ENCODE measurements at regions not wholly inside any gene's neighbourhood (a gene's known extent, or its start where the extent isn't known, plus 50 kb on each side); places are given as distances from the start of the nearest gene placed in this dataset.

DNA sequence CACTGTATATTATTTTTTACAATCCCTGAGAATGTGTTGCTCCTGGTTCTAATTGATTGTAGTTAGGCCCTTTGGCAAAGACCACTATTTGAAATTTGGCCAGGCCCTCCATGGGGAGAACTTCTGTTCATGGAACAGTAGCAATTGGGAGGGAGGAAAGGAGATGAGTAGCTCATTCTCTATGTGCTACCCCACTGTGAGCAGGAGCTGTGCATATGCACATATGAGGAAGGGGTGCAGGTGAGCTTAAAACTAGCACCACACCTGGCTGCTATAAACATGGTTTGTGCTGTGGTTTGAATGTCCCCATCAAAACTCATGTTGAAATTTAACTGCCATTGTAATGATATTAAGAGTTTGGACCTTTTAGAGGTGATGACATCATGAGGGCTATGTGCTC lies 1483.2 kb downstream of the PCDH7 start:
- no peak for DNase-seq

DNA sequence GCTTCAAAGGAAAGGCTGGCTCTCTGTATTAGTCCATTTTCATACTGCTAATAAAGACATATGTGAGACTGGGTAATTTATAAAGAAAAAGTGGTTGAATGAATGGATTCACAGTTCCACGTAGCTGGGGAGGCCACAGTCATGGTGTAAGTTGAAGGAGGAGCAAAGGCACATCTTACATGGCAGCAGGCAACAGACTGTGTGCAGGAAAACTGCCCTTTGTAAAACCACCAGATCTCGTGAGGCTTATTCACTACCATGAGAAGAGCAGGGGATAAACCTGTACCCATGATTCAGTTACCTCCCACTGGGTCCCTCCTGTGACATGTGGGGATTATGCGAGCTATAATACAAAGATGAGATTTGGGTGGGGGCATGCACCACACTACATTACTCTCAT lies 1486.6 kb downstream of the PCDH7 start:
- DNase-seq = no peak

DNA sequence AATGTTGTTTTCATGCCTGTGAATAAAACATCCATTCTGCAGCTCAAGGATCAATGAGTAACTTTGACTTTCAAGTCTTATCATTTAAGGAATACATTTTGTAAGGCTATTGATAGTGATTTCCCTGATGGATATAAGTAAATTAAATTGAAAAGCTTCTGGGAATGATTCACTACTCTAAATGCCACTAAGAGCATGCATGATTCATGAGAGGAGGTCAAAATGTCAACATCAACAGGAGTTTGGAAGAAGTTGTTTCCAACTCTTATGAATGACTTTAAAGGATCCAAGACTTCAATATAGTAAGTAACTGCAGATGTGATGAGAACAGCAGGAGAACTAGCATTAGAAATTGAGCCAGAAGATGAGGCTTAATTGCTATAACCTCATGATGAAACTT lies 1487.3 kb downstream of the PCDH7 start:
- no peak for DNase-seq

DNA sequence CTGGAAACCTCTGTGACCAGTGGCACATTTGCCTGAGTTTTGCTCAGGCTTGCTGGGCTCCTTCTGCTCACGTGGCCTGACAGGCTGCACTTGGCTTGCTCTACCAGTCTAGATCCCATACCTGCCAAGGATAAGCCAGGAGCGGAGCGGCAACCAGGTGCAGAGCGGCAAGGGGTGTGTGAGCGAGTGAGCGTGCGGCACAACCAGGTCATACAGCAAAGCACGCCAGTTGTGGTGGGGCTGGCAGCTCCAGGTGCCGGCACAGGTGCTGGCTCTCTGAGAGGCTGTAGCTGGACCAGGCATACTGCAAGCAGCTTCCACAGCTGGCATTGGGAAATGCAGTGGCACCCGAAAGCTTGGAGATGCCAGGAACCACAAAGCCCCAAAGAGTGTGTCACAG lies 1495.1 kb downstream of the PCDH7 start:
- DNase-seq = no peak

DNA sequence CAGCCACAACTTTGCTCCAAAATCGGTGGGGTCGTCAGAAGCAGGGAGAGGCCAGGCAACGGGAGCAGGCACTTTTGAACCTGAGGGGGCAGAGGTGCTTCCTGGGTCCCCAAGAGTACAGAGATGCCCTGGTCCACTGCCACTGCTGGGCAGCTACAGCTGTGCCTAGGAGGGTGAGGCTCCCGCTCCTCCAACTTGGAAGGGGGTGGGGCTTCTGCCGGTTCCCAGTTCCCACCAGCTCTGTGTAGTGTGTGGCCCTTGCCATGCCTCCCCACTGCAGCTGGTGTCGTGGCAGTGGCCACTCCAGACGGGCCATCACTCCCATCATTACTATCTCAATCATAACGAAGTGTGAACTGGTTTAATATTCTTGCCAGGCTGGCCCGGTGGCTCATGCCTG lies 1496.3 kb downstream of the PCDH7 start:
- DNase-seq = no peak

GRCh38 chr4:32219306-32220075 lies 1499.3 kb downstream of the PCDH7 start:
- DNase-seq = no peak

DNA sequence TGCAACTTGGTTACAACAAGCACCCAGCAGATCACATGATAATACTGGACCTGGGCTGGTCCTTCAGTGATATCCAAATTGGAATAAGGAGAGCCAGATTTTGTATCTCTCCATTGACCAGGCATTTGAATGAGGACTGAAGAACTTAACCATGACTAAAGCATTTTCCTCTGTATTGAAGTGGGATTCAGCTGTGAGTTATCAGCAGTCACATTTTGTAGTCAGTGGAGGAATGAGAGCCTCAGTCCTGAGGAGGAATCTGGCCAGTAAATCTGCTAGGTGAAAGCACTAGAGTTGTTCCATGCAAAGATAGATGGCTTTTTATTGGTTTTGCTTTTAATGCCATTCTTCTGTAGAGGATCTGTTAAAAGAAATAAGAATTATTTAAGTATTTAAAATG lies 1506.0 kb downstream of the PCDH7 start:
- DNase-seq = no peak

GRCh38 chr4:32226733-32227132 lies 1506.6 kb downstream of the PCDH7 start:
- no peak for DNase-seq

- no peak for DNase-seq
These were observed 1523.8 kb downstream of the PCDH7 start for GRCh38 chr4:32243926-32244325.

DNA sequence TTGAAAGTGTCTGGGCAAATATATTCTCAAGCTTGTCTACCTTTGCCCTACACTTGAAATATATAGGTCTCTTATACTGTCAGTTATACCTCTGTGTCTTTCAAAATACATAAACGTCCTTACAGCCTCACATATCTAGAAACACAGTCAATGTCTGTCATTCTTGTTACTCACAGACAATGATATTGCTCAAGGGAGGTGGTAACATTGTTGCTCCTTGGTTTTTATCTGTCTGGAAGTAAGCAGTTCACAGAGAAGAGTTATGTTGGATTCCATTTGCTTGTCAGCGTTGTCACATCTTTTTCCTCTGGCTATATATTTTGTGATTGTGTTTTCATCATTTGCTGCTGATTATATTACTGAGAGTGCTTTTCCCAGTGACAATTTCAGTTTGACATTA lies 1528.9 kb downstream of the PCDH7 start:
- DNase-seq = no peak

DNA sequence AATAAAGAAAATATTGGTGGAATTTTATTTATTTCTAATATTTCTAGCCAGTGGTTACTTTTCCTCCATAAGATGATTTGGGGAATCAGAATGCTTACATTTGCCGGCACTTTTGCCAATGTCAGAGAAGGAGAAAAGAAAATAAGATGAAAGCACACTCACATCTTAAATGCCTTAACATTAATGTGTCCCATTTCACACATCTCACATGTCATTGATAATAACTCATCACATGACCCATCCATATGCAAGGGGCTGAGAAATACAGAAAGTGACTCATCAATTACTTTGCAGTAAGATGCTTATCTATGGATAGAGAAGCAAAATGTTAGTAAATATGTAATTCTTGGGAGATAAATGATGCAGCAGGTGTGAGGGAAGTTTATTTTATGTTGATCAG lies 1531.0 kb downstream of the PCDH7 start:
- no peak for DNase-seq

DNA sequence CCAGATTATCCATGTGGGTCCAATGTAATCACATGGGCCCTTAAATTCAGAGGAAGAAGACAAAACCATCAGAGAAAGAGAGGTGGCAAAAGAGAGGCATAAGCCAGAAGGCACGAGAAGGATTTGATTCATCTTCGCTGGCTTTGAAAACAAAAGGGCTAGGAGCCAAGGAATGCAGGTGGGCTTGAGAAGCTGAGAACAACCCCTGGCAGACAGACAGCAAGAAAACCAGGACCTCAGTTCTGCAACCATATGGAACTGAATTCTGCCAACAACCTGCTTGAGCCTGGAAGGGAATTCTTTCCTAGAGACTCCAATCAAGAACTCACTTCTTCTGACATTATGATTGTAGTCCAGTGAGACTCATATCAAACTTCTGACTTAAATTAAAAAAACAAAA lies 1531.8 kb downstream of the PCDH7 start:
- no peak for DNase-seq

DNA sequence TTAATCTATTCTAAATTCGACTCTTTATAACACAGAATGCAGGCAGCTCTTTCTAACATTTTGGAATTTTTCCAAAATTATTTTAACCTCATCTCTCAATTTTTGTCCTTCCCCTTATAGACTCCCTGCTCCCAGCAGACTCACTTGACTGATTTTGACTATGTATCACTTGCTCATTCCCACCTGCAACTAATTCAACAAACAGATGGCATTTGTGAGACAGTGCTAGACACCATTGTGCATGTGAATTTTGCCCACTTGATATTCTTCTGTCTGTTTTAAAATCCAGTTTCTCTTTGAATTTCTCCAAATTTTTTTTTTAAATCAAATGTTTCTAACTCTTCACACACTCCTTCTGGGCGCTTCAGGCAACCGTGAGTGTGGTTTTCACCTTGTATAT lies 1534.0 kb downstream of the PCDH7 start:
- DNase-seq = no peak

DNA sequence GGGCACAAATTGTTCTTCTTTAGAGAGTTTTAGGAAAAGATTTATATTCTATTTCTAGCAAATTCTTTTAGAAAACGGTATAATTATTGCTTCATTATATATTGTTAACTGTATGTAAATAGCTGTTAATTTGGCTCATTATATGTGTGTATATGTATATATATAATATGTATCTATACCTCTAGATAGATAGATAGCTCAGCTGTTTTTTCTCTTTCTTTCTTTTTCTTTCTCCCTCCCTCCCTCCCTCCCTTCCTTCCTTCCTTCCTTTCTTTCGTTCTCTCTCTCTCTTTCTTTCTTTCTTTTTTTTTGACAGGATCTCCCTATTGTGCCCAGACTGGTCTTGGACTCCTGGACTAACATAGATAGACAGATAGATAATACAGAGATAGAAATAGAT lies 1538.8 kb downstream of the PCDH7 start:
- DNase-seq = no peak

DNA sequence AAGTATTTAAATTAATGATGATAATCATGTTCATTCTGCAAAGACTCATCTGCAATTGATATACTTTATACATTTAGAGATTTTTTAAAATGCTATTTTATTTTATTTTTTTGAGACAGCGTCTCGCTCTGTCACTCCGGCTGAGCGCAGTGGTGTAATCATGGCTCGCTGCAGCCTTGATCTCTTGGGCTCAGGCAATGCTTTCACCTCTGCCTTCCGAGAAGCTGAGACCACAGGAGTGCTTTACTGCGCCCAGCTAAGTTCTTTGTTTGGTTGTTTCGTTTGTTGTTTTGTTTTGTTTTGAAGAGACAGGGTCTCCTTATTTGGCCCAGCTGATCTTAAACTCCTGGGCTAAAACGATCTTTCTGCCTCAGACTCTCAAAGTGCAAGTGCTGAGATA lies 1541.0 kb downstream of the PCDH7 start:
- no peak for DNase-seq

- no peak for DNase-seq
These were observed 1548.7 kb downstream of the PCDH7 start for GRCh38 chr4:32268863-32269262.

DNA sequence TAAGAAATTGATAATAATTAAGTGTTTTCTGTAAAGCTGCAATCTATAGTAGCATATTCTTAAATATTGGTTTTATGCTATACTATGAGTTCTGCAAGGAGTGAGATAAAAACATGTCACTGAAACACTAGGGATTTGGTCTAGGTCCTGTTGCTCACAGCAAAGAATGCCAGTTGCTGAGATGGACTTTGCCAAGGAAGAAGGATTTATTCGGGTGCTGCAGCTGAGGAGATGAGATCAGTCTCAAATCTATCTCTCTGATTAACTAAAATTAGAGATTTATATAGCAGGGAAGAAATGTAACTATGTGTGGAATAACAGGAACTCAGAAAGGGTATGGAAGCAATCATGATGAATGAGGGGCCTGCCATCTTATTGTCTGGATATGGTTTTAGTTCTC lies 1569.9 kb downstream of the PCDH7 start:
- no peak for DNase-seq

- no peak for DNase-seq
These were observed 1598.8 kb downstream of the PCDH7 start for GRCh38 chr4:32318926-32319325.

DNA sequence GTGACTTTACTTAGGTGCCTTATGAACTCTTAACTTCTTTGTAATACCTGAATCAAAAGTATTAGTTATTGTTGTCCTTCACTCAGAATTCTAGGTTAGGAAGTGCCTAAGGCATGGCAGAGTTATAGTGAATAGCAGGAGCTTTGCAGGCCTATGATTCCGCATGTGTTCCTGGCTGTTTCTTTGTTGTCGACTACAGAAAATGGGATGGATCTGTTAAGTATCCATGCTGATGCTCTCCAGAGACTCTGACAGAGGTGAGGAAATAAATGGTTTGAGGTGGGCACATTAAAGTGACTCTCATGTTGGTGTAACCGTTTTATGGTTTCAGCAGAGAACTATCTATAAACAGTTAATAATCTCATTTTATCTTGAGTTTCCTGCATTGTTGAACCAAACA lies 1601.3 kb downstream of the PCDH7 start:
- no peak for DNase-seq

DNA sequence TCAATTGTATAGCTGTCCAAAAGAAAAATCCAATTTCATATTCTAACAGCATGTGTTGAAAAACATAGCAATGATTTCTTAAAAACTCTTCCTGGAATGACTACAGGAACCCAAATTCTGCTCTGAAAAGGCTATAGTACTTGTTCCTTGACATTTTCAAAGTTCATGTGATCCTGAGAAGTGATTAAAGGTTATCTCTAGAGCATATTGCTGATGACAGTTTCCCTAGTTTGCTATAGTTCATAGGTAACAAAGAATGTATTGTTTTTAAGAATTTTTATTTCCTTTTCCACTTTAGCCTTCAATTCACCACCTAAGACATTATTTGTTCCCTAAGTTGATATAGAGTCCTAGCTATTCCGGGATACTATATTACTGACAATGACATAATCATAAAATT lies 1614.6 kb downstream of the PCDH7 start:
- no peak for DNase-seq

GRCh38 chr4:32337403-32337802 lies 1617.2 kb downstream of the PCDH7 start:
- no peak for DNase-seq

DNA sequence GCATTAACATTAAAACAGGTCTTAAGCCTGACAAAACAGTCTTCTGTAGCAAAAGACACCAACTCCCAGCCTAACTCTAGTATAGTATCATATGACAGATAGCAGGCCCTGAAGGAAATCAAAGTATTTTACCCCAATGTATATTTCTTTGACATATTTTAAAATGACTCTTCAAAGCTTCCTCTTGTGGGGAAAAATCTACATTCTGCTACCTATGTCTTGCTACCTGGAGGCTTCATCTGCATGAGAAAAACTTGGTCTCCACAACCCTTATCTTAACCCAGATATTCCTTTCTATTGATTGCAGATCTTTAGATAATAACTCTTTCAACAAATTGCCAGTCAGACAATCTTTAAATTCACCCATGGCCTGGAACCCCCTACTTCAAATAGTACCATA lies 1620.4 kb downstream of the PCDH7 start:
- DNase-seq = no peak

DNA sequence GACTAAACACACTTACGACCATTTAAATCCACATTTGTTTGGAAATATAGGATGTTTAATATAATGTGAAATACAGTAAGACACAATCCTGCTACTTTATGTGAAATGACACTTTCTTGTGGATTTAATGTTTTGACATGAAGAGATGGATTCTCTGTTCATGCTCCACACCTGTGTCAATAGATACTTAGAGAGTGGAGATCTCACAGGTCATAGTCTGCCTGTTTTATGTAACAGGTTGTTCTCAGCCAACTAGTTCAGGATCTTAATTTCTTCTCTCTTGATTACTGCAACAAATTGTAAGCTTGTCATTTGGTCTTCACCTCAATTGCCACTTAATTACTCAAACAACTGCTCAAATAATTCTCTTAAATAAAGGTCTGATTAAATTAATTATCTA lies 1621.2 kb downstream of the PCDH7 start:
- DNase-seq = no peak

DNA sequence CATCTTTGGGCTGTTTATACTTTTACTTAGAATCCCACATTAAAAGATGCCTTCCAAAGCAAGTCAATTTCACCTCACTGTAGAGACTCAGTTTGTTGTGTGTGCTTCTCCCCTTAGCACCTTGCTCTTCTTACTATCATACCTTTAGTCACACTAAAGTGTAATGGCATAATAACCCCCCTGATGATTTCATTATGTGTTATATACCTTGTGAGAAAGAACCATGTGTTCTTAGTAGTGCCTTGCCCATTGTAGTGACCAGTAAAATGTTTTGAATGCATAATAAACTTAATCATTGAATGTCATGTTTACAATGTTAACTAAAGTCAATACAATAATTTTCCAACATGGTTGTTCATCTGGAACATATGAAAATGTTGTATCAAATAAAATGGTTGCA lies 1621.9 kb downstream of the PCDH7 start:
- DNase-seq = no peak

- DNase-seq = no peak
These were observed 1628.9 kb downstream of the PCDH7 start for GRCh38 chr4:32349026-32349425.

GRCh38 chr4:32374206-32374605 lies 1654.0 kb downstream of the PCDH7 start:
- DNase-seq = no peak
